Activated gamma-delta T cell treated with Interleukin-2 at 50 U/mL for 16 hours (primary cell): ENCODE measurements at regions not wholly inside any gene's neighbourhood (a gene's known extent, or its start where the extent isn't known, plus 50 kb on each side); places are given as distances from the start of the nearest gene placed in this dataset.
"Not testable (repeated sequence)": the region's sequence is repeated elsewhere in the genome, so short reads cannot be mapped to it uniquely, and the experiment has no call there.

ENCODE experiments used
- DNase-seq: peaks from one replicate; pipeline ENCODE4 v3.0.0-alpha.2; 2020

GRCh38 chr21:9950363-9950762, 571.0 kb upstream of the TPTE start:
- DNase-seq, result not testable (repeated sequence)

- not testable (repeated sequence) for DNase-seq
Measured at GRCh38 chr21:9958791-9959190, 562.6 kb upstream of the TPTE start.

- DNase-seq, result not testable (repeated sequence)
Measured at GRCh38 chr21:9959220-9959964, 562.0 kb upstream of the TPTE start.

- not testable (repeated sequence) for DNase-seq
Measured at GRCh38 chr21:9969399-9969798, 552.0 kb upstream of the TPTE start.

- not testable (repeated sequence) for DNase-seq
Measured at GRCh38 chr21:9972018-9972417, 549.4 kb upstream of the TPTE start.

GRCh38 chr21:9978371-9978770, 543.0 kb upstream of the TPTE start:
- DNase-seq, result not testable (repeated sequence)

- DNase-seq, result not testable (repeated sequence)
Measured at GRCh38 chr21:9997507-9997906, 523.9 kb upstream of the TPTE start.

- not testable (repeated sequence) for DNase-seq
Measured at GRCh38 chr21:10002762-10003313, 518.5 kb upstream of the TPTE start.

GRCh38 chr21:10005791-10006190, 515.6 kb upstream of the TPTE start:
- not testable (repeated sequence) for DNase-seq

GRCh38 chr21:10016991-10017390, 504.4 kb upstream of the TPTE start:
- not testable (repeated sequence) for DNase-seq

- not testable (repeated sequence) for DNase-seq
Measured at GRCh38 chr21:10017757-10018156, 503.6 kb upstream of the TPTE start.

- DNase-seq, result not testable (repeated sequence)
Measured at GRCh38 chr21:10021462-10021861, 499.9 kb upstream of the TPTE start.

- not testable (repeated sequence) for DNase-seq
Measured at GRCh38 chr21:10022745-10023144, 498.6 kb upstream of the TPTE start.
